ENCODE measurements at regions not wholly inside any gene's neighbourhood (a gene's known extent, or its start where the extent isn't known, plus 50 kb on each side); places are given as distances from the start of the nearest gene placed in this dataset.

DNA sequence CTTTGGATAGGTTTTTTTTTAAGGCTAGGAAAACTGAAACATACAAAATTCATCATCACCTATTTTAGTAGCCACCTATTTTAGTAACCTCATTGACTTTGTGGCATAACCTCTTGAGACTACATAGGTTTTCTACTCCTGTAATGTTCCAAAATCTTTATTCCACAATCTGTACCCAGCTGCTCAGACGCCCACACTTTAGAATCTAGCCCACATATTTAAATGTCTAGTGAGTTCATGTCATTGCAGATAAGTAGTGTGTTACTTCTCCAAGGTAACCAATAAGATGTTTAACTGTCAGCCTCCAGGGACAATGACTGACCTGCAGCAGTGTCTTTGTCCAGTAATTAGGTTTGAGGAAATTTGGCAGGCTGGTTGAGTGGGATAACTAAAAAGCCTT lies 330.2 kb downstream of the MZT1 start:
- TF ChIP-seq, protein P1, sequence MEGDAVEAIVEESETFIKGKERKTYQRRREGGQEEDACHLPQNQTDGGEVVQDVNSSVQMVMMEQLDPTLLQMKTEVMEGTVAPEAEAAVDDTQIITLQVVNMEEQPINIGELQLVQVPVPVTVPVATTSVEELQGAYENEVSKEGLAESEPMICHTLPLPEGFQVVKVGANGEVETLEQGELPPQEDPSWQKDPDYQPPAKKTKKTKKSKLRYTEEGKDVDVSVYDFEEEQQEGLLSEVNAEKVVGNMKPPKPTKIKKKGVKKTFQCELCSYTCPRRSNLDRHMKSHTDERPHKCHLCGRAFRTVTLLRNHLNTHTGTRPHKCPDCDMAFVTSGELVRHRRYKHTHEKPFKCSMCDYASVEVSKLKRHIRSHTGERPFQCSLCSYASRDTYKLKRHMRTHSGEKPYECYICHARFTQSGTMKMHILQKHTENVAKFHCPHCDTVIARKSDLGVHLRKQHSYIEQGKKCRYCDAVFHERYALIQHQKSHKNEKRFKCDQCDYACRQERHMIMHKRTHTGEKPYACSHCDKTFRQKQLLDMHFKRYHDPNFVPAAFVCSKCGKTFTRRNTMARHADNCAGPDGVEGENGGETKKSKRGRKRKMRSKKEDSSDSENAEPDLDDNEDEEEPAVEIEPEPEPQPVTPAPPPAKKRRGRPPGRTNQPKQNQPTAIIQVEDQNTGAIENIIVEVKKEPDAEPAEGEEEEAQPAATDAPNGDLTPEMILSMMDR (IDR thresholded peaks at IDR 0.05; ENCODE audit: insufficient read depth, low read length, poor library complexity, severe bottlenecking), result no peak
- TF ChIP-seq EZH2phosphoT487 (conservative IDR thresholded peaks at IDR 0.05; ENCODE audit: low read length), result no peak

Data from SU-DHL-6 (cell line).